Calu3 (cell line): ENCODE measurements at regions not wholly inside any gene's neighbourhood (a gene's known extent, or its start where the extent isn't known, plus 50 kb on each side); places are given as distances from the start of the nearest gene placed in this dataset.

ENCODE experiments used
- BruUV-seq: library from RNA; stranded (reverse); fragments of 400-500 nt; replicated peaks from 2 replicates; lab custom pipeline; 2021; lab: Mats Ljungman, UMichigan
- CTCF ChIA-PET: fragments of 300-600 bp; sonication (Branson Sonifier 250); formaldehyde crosslinking; loops from one replicate; lab custom pipeline; 2022; ENCODE audit warnings: antibody characterized with exemption; lab: Charles Lee
- DNase-seq: peaks from one replicate; pipeline ENCODE4 v3.0.0; 2022
- H3K27ac Mint-ChIP-seq: one replicate; pipeline ENCODE4 v1.8.0; 2022; ENCODE audit warnings: mixed read lengths; ENCODE audit not compliant: unreplicated experiment
- H3K27me3 Mint-ChIP-seq: one replicate; pipeline ENCODE4 v1.8.0; 2022; ENCODE audit warnings: mixed read lengths; ENCODE audit not compliant: unreplicated experiment
- H3K36me3 Mint-ChIP-seq: one replicate; pipeline ENCODE4 v1.8.0; 2022; ENCODE audit warnings: mild to moderate bottlenecking, moderate library complexity, mixed read lengths; ENCODE audit not compliant: insufficient read depth, unreplicated experiment
- H3K4me1 Mint-ChIP-seq: one replicate; pipeline ENCODE4 v1.8.0; 2022; ENCODE audit warnings: mild to moderate bottlenecking, low read depth, mixed read lengths; ENCODE audit not compliant: unreplicated experiment
- H3K4me3 Mint-ChIP-seq: one replicate; pipeline ENCODE4 v1.8.0; 2022; ENCODE audit warnings: mild to moderate bottlenecking, low read depth, moderate library complexity, mixed read lengths; ENCODE audit not compliant: unreplicated experiment
- H3K9me3 Mint-ChIP-seq: one replicate; pipeline ENCODE4 v1.8.0; 2022; ENCODE audit warnings: low read depth, mixed read lengths; ENCODE audit not compliant: unreplicated experiment
- CTCF ChIP-seq: fragments of 200-600 bp; IDR thresholded peaks from one replicate; pipeline ENCODE4 v1.8.0; 2022; ENCODE audit warnings: antibody characterized with exemption; ENCODE audit not compliant: unreplicated experiment
- intact Hi-C: fragments of 100-400 bp; cut with micrococcal nuclease; formaldehyde crosslinking; loops from one replicate; pipeline ENCODE4 v1.10.0; 2022; ENCODE audit not compliant: unreplicated experiment

- CTCF ChIA-PET = no interaction called here
- intact Hi-C loops = no loop called here
- Mint-ChIP-seq H3K36me3 (no peaks in the 10 kb centered on the region), H3K27me3 (no peaks in the 10 kb centered on the region), H3K9me3 (peaks cover 18% of the 10 kb centered on the region), H3K4me3 (no peak overlapping the region), H3K4me1 (no peaks in the 10 kb centered on the region), H3K27ac (no peak overlapping the region)
- no TSS peak for BruUV-seq
- TF ChIP-seq CTCF = no peak
- DNase-seq = no peak
These were observed 221.1 kb upstream of the SALL3 start for GRCh38 chr18:78758496-78758895.

- peaks cover 14% of the 10 kb centered on the region for H3K9me3 Mint-ChIP-seq
- TF ChIP-seq CTCF = no peak
These were observed 216.9 kb upstream of the SALL3 start for GRCh38 chr18:78762753-78763152.

GRCh38 chr18:78764544-78764943 is 215.1 kb upstream of the SALL3 start:
- H3K27me3 Mint-ChIP-seq = no peaks in the 10 kb centered on the region
- no peaks in the 10 kb centered on the region for H3K36me3 Mint-ChIP-seq
- no TSS peak for BruUV-seq
- no peak for TF ChIP-seq CTCF
- no peak overlapping the region for H3K27ac Mint-ChIP-seq
- H3K9me3 Mint-ChIP-seq = peaks cover 13% of the 10 kb centered on the region
- DNase-seq = no peak
- no peaks in the 10 kb centered on the region for H3K4me1 Mint-ChIP-seq
- H3K4me3 Mint-ChIP-seq = no peak overlapping the region
- CTCF ChIA-PET = no interaction called here
- intact Hi-C loops = no loop called here

More at GRCh38 chr18:78762753-78763152, 216.9 kb upstream of the SALL3 start:
- Mint-ChIP-seq H3K27me3 (no peaks in the 10 kb centered on the region), H3K36me3 (no peaks in the 10 kb centered on the region), H3K4me3 (no peak overlapping the region), H3K4me1 (no peaks in the 10 kb centered on the region), H3K27ac (no peak overlapping the region)
- BruUV-seq = no TSS peak
- no peak for DNase-seq
- intact Hi-C loops = no loop called here
- CTCF ChIA-PET = no interaction called here

GRCh38 chr18:78765142-78765541 is 214.5 kb upstream of the SALL3 start:
- DNase-seq = no peak
- Mint-ChIP-seq H3K9me3 (peaks cover 10% of the 10 kb centered on the region), H3K27ac (no peak overlapping the region), H3K27me3 (no peaks in the 10 kb centered on the region), H3K4me3 (no peak overlapping the region), H3K4me1 (no peaks in the 10 kb centered on the region), H3K36me3 (no peaks in the 10 kb centered on the region)
- BruUV-seq = no TSS peak
- TF ChIP-seq CTCF = no peak
- intact Hi-C loops = no loop called here
- CTCF ChIA-PET = no interaction called here
